Neural cell (in vitro differentiated cells): ENCODE measurements at regions not wholly inside any gene's neighbourhood (a gene's known extent, or its start where the extent isn't known, plus 50 kb on each side); places are given as distances from the start of the nearest gene placed in this dataset.
A peak's percentile ranks its signal among the peaks of the same experiment; 100 is the strongest.

ENCODE experiments used
- H2AFZ ChIP-seq: fragments of 200-600, 300-800 bp; sonication (generic), shearing (Covaris generic); 2 replicates; pipeline ENCODE4 v1.6.0; 2014; ENCODE audit warnings: low read depth, mild to moderate bottlenecking, antibody characterized with exemption, low read length, moderate library complexity
- H3F3A ChIP-seq: fragments of 200-600 bp; shearing (Covaris generic); 2 replicates; pipeline ENCODE4 v1.6.1; 2016; ENCODE audit warnings: mild to moderate bottlenecking, moderate library complexity, mixed read lengths, antibody characterized with exemption, low read length; ENCODE audit not compliant: insufficient read depth, poor library complexity, severe bottlenecking
- H3K27ac ChIP-seq: fragments of 200-600, 300-800 bp; sonication (generic), shearing (Covaris generic); 2 replicates; pipeline ENCODE4 v1.5.1; 2014; ENCODE audit warnings: mild to moderate bottlenecking, low read length, moderate library complexity
- H3K27me3 ChIP-seq: fragments of 300-800, 200-600 bp; sonication (generic), shearing (Covaris generic); 2 replicates; pipeline ENCODE4 v1.6.0; 2014; ENCODE audit warnings: mild to moderate bottlenecking, low read depth, low read length, moderate library complexity; ENCODE audit not compliant: insufficient read depth
- H3K36me3 ChIP-seq: fragments of 300-800, 200-600 bp; sonication (generic), shearing (Covaris generic); 2 replicates; pipeline ENCODE4 v1.5.1; 2014; ENCODE audit warnings: mild to moderate bottlenecking, antibody characterized with exemption, low read length, moderate library complexity; ENCODE audit not compliant: insufficient read depth
- H3K4me2 ChIP-seq: fragments of 300-800, 200-600 bp; sonication (generic), shearing (Covaris generic); 2 replicates; pipeline ENCODE4 v1.6.0; 2014; ENCODE audit warnings: mild to moderate bottlenecking, low read length
- H3K4me3 ChIP-seq: fragments of 300-800, 200-600 bp; sonication (generic), shearing (Covaris generic); 2 replicates; pipeline ENCODE4 v1.5.1; 2014; ENCODE audit warnings: mild to moderate bottlenecking, low read length, moderate library complexity
- H3K79me2 ChIP-seq: fragments of 200-600 bp; shearing (Covaris generic); replicated peaks from 2 replicates; pipeline ENCODE4 v1.6.0; 2014; ENCODE audit warnings: mild to moderate bottlenecking, low read length, moderate library complexity; ENCODE audit not compliant: insufficient read depth
- H3K9ac ChIP-seq: fragments of 300-800, 200-600 bp; sonication (generic), shearing (Covaris generic); 2 replicates; pipeline ENCODE4 v1.6.1; 2016; ENCODE audit warnings: mild to moderate bottlenecking, low read length, mixed read lengths
- H3K9me2 ChIP-seq: fragments of 200-600 bp; shearing (Covaris generic); 2 replicates; pipeline ENCODE4 v1.6.1; 2016; ENCODE audit warnings: mild to moderate bottlenecking, low read length, mixed read lengths; ENCODE audit not compliant: insufficient read depth
- H3K9me3 ChIP-seq: fragments of 200-600, 300-800 bp; sonication (generic), shearing (Covaris generic); 2 replicates; pipeline ENCODE4 v1.6.1; 2016; ENCODE audit warnings: mild to moderate bottlenecking, mixed run types, low read length, moderate library complexity, mixed read lengths
- H4K20me1 ChIP-seq: fragments of 200-600 bp; shearing (Covaris generic); 2 replicates; pipeline ENCODE4 v1.6.1; 2016; ENCODE audit warnings: mild to moderate bottlenecking, mixed run types; ENCODE audit not compliant: insufficient read depth
- CTCF ChIP-seq: fragments of 450-650 bp; IDR thresholded peaks from 2 replicates; pipeline ENCODE4 v1.5.1; 2014; ENCODE audit warnings: antibody characterized with exemption, mild to moderate bottlenecking, moderate library complexity; ENCODE audit not compliant: poor library complexity, severe bottlenecking
- EP300 ChIP-seq: fragments of 450-650 bp; conservative IDR thresholded peaks from 2 replicates; pipeline ENCODE4 v1.6.1; 2014; ENCODE audit warnings: antibody characterized with exemption, mild to moderate bottlenecking, moderate library complexity; ENCODE audit not compliant: poor library complexity, severe bottlenecking
- EZH2 ChIP-seq: fragments of 200-600, 300-800 bp; shearing (Covaris generic), sonication (generic); IDR thresholded peaks from 2 replicates; pipeline ENCODE4 v1.6.1; 2014; ENCODE audit warnings: antibody characterized with exemption, low read length, borderline replicate concordance, mild to moderate bottlenecking; ENCODE audit not compliant: insufficient read depth, poor library complexity, severe bottlenecking
- MXI1 ChIP-seq: fragments of 450-650 bp; conservative IDR thresholded peaks from 2 replicates; pipeline ENCODE4 v1.6.1; 2014; ENCODE audit warnings: antibody characterized with exemption, mild to moderate bottlenecking; ENCODE audit not compliant: poor library complexity, severe bottlenecking
- POLR2AphosphoS5 ChIP-seq: IDR thresholded peaks from 2 replicates; pipeline ENCODE4 v1.6.1; 2012
- RAD21 ChIP-seq: fragments of 450-650 bp; conservative IDR thresholded peaks from 2 replicates; pipeline ENCODE4 v1.6.1; 2014; ENCODE audit warnings: antibody characterized with exemption, mild to moderate bottlenecking, moderate library complexity
- REST ChIP-seq: IDR thresholded peaks from 2 replicates; pipeline ENCODE4 v1.6.1; 2012; ENCODE audit warnings: borderline replicate concordance
- SMC3 ChIP-seq: fragments of 450-650 bp; conservative IDR thresholded peaks from 2 replicates; pipeline ENCODE4 v1.6.1; 2014; ENCODE audit warnings: antibody characterized with exemption, mild to moderate bottlenecking, moderate library complexity; ENCODE audit not compliant: poor library complexity
- TAF1 ChIP-seq: IDR thresholded peaks from 2 replicates; pipeline ENCODE4 v1.6.1; 2012; ENCODE audit warnings: low read depth

GRCh38 chr10:130691776-130692175 is 555.6 kb downstream of the GLRX3 start:
- peak overlapping the region; percentile 23 for H3K27ac ChIP-seq
- no peaks in the 10 kb centered on the region for H3K9me3 ChIP-seq
- H3K27me3 ChIP-seq = no peaks in the 10 kb centered on the region
- H3K9ac ChIP-seq = no peak overlapping the region
- no peaks in the 10 kb centered on the region for H3K79me2 ChIP-seq
- peak overlapping the region; percentile 15 for H3K4me3 ChIP-seq
- H2AFZ ChIP-seq = no peak overlapping the region
- TF ChIP-seq RAD21 = peak; percentile 44
- peak; percentile 29 for TF ChIP-seq REST
- TF ChIP-seq SMC3 = peak; percentile 47
- no peak for TF ChIP-seq MXI1
- no peak for TF ChIP-seq TAF1
- TF ChIP-seq EP300 = peak; percentile 92
- peak; percentile 69 for TF ChIP-seq POLR2AphosphoS5
- TF ChIP-seq CTCF = no peak
- no peaks in the 10 kb centered on the region for H4K20me1 ChIP-seq
- no peaks in the 10 kb centered on the region for H3F3A ChIP-seq
- no peaks in the 10 kb centered on the region for H3K9me2 ChIP-seq
- H3K36me3 ChIP-seq = no peaks in the 10 kb centered on the region
- peak overlapping the region; percentile 4 for H3K4me2 ChIP-seq

GRCh38 chr10:130696870-130697269 is 560.7 kb downstream of the GLRX3 start:
- Histone ChIP-seq H3K9me3 (no peaks in the 10 kb centered on the region), H3K9ac (no peak overlapping the region), H3K27me3 (no peaks in the 10 kb centered on the region), H3K4me2 (no peak overlapping the region), H3K36me3 (no peaks in the 10 kb centered on the region), H3K9me2 (no peaks in the 10 kb centered on the region), H2AFZ (no peak overlapping the region), H4K20me1 (no peaks in the 10 kb centered on the region), H3K79me2 (no peaks in the 10 kb centered on the region), H3F3A (no peaks in the 10 kb centered on the region), H3K4me3 (no peak overlapping the region), H3K27ac (no peak overlapping the region)
- TF ChIP-seq REST (no peak), SMC3 (no peak), EP300 (no peak), EZH2 (no peak), CTCF (no peak)
